ENCODE measurements at regions not wholly inside any gene's neighbourhood (a gene's known extent, or its start where the extent isn't known, plus 50 kb on each side); places are given as distances from the start of the nearest gene placed in this dataset.

DNA sequence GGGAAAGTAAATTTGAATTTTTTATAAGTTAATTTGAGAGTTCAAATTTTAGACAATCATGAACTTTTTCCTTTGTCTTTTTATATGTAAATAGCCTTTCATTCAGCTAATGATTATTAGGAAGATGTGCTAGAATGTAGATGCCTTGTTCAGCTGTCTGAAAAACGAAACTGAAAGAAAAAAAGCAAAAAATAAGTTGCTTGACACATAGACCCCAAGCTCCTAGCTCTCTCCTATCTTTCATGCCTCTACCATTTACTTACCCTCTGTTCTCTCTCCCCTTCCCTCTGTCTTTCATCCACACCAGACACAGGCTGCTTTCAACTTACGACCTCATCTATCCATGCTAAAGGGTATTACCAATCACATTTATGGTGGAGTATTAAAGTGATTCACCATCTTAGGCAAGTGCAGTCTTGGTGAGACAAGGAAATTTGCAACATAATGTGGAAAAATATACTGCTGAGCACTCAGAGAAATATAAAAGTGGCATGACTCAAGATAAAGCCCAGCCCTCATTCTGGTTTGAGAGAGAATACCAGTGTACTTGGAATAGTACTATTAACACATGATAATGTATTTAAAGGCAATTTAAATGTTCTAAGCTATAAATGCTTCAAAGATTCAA lies 425.6 kb downstream of the SUCLG1 start:
- H3K27ac Mint-ChIP-seq = no peak overlapping the region
- DNase-seq (no peak), ATAC-seq (no peak)
- ChIA-PET CTCF (interaction anchor here (1.2 to 2.1 kb wide), 2 partner anchors 11 to 282 kb away, joined by 4 to 11 read pairs; no protein-coding TSS in a partner anchor), POLR2A (no interaction called here)
- no peaks in the 10 kb centered on the region for H3K27me3 Mint-ChIP-seq
- H3K4me1 Mint-ChIP-seq (ENCODE audit: low read depth) = peaks cover 3% of the 10 kb centered on the region
- no peak overlapping the region for H3K4me3 Mint-ChIP-seq
- TF ChIP-seq, protein P1, sequence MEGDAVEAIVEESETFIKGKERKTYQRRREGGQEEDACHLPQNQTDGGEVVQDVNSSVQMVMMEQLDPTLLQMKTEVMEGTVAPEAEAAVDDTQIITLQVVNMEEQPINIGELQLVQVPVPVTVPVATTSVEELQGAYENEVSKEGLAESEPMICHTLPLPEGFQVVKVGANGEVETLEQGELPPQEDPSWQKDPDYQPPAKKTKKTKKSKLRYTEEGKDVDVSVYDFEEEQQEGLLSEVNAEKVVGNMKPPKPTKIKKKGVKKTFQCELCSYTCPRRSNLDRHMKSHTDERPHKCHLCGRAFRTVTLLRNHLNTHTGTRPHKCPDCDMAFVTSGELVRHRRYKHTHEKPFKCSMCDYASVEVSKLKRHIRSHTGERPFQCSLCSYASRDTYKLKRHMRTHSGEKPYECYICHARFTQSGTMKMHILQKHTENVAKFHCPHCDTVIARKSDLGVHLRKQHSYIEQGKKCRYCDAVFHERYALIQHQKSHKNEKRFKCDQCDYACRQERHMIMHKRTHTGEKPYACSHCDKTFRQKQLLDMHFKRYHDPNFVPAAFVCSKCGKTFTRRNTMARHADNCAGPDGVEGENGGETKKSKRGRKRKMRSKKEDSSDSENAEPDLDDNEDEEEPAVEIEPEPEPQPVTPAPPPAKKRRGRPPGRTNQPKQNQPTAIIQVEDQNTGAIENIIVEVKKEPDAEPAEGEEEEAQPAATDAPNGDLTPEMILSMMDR (IDR thresholded peaks at IDR 0.05) = no peak
- intact Hi-C loops (cut with micrococcal nuclease) = no loop called here
- no peaks in the 10 kb centered on the region for H3K9me3 Mint-ChIP-seq
- H3K36me3 Mint-ChIP-seq (ENCODE audit: low read depth) = no peaks in the 10 kb centered on the region

DNA sequence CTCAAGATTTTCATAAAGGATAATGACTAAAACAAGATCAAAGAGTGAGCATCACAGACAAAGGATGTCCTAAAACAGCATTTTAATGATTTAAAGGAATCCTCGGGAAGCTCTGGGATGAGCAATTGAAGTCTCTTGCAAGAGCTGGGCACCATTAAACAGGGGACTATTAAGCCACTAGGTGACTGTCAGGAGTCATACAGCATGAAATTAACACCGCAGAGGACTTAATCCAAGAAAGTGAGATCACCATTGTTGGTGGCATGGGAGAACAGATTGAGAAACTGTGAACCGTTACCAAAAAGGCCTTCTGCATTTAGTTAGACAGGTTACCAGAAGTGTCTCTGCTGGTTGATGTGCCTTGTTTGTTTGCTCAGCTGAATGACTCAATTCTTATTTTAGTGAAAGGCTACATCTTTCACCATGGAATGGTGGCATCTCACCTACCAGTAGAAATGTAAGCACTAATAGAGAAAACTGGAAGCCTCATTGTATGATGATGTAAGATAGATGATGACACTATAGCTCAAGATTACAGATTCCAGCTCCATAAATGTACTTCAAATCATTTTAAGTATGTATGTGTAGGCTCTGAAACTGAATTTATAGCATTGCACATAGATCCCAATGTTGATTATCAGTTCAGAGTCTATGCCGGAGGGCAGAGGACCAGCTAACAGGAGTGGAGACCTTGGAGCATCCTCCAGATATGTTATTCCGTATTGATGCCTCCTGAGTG lies 427.6 kb downstream of the SUCLG1 start:
- intact Hi-C loops (cut with micrococcal nuclease) = no loop called here
- TF ChIP-seq, protein P1 (IDR thresholded peaks at IDR 0.05) = no peak
- no peak overlapping the region for H3K4me3 Mint-ChIP-seq
- no peak for DNase-seq
- ATAC-seq = no peak
- H3K27ac Mint-ChIP-seq = no peak overlapping the region
- no peaks in the 10 kb centered on the region for H3K27me3 Mint-ChIP-seq
- peaks cover 3% of the 10 kb centered on the region for H3K4me1 Mint-ChIP-seq (ENCODE audit: low read depth)
- CTCF ChIA-PET = interaction anchor here (1.0 to 1.4 kb wide), 4 partner anchors 9 to 284 kb away, joined by 3 to 6 read pairs (median 3); no protein-coding TSS in a partner anchor
- H3K9me3 Mint-ChIP-seq = no peaks in the 10 kb centered on the region
- no peaks in the 10 kb centered on the region for H3K36me3 Mint-ChIP-seq (ENCODE audit: low read depth)
- POLR2A ChIA-PET = no interaction called here

- peaks cover 3% of the 10 kb centered on the region for H3K4me1 Mint-ChIP-seq (ENCODE audit: low read depth)
- POLR2A ChIA-PET = no interaction called here
These were observed 429.0 kb downstream of the SUCLG1 start for GRCh38 chr2:84029903-84030575.

DNA sequence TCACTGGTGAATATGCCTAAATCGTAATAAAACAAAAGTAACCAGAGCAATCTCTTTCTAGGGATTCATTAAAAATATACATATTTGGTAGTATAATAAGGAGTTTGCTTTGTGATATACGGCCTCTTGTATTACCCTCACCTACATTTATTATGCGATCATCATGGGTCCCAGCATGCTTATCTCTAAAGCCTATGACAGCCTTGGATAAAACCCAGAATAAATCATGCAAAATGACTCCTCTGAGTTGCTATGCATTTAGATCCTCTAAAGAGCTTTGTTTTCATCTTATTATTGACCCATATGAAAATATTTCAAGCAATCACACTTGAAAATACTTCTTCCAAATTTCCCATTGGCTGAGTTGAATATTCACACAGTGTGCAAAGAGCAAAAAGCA lies 432.3 kb downstream of the SUCLG1 start:
- CTCF ChIA-PET = no interaction called here
- ATAC-seq (no peak), DNase-seq (no peak)
- Mint-ChIP-seq H3K36me3 (ENCODE audit: low read depth) (no peaks in the 10 kb centered on the region), H3K27ac (no peak overlapping the region), H3K4me3 (no peak overlapping the region), H3K4me1 (ENCODE audit: low read depth) (no peaks in the 10 kb centered on the region), H3K27me3 (peaks cover 3% of the 10 kb centered on the region), H3K9me3 (no peaks in the 10 kb centered on the region)
- TF ChIP-seq, protein P1 (IDR thresholded peaks at IDR 0.05) = no peak
- intact Hi-C loops (cut with micrococcal nuclease) = no loop called here
- POLR2A ChIA-PET = no interaction called here

More at GRCh38 chr2:84029903-84030575, 429.0 kb downstream of the SUCLG1 start:
- ATAC-seq (no peak), DNase-seq (no peak)
- H3K27me3 Mint-ChIP-seq = no peaks in the 10 kb centered on the region
- H3K27ac Mint-ChIP-seq = no peak overlapping the region
- intact Hi-C loops (cut with micrococcal nuclease) = no loop called here
- TF ChIP-seq, protein P1 (IDR thresholded peaks at IDR 0.05) = no peak
- no peak overlapping the region for H3K4me3 Mint-ChIP-seq
- CTCF ChIA-PET = no interaction called here
- H3K36me3 Mint-ChIP-seq (ENCODE audit: low read depth) = no peaks in the 10 kb centered on the region
- no peaks in the 10 kb centered on the region for H3K9me3 Mint-ChIP-seq

Measured in activated CD8-positive, alpha-beta T cell treated with anti-CD3 and anti-CD28 coated beads for 36 hours (primary cell).